AG09309 (cell line): ENCODE measurements at regions not wholly inside any gene's neighbourhood (a gene's known extent, or its start where the extent isn't known, plus 50 kb on each side); places are given as distances from the start of the nearest gene placed in this dataset.

Experiments used
- DNase-seq: peaks from one replicate; pipeline ENCODE4 v3.0.0-alpha.2; 2010; ENCODE audit warnings: low read depth
- H3K4me3 ChIP-seq: 2 replicates; pipeline ENCODE4 v1.5.1; 2011; ENCODE audit warnings: mild to moderate bottlenecking, low read depth, low read length, moderate library complexity; ENCODE audit not compliant: control insufficient read depth
- CTCF ChIP-seq: IDR thresholded peaks from 2 replicates; pipeline ENCODE4 v1.5.1; 2011; ENCODE audit warnings: mild to moderate bottlenecking, low read depth, low read length, inconsistent platforms; ENCODE audit not compliant: insufficient read depth, control insufficient read depth; ENCODE audit errors: missing control alignments

- no peak for TF ChIP-seq CTCF
- DNase-seq, result no peak
- H3K4me3 ChIP-seq, result no peak overlapping the region
These were observed 103.5 kb downstream of the ELAPOR2 start for GRCh38 chr7:86955895-86956503.

GRCh38 chr7:86954971-86955370 is 104.5 kb downstream of the ELAPOR2 start:
- DNase-seq, result no peak
- no peak overlapping the region for H3K4me3 ChIP-seq
- TF ChIP-seq CTCF, result no peak

GRCh38 chr7:86953653-86954336 is 105.7 kb downstream of the ELAPOR2 start:
- H3K4me3 ChIP-seq, result no peak overlapping the region
- TF ChIP-seq CTCF, result no peak
- no peak for DNase-seq

- TF ChIP-seq CTCF, result no peak
- DNase-seq, result no peak
- no peak overlapping the region for H3K4me3 ChIP-seq
These were observed 106.2 kb downstream of the ELAPOR2 start for GRCh38 chr7:86953219-86953618.

DNA sequence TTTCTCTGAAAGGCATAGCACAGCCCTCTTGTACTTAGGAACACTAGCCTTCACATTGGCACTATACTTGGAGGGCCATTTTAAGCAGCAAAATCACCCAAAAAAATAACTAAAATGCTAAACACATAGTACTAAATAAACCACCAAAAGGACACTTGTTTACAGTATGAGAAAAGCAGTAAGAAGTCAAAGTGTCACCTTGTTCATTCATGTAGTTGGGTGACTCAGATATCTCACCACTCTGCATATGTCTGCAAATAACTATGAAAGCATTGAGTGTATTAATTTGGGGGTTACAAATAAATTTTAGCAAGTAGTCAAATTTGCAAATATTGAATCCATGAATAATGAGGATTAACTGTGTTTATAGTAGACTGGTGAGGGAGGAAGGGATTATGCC is 107.6 kb downstream of the ELAPOR2 start:
- no peak overlapping the region for H3K4me3 ChIP-seq
- no peak for TF ChIP-seq CTCF
- DNase-seq, result no peak

DNA sequence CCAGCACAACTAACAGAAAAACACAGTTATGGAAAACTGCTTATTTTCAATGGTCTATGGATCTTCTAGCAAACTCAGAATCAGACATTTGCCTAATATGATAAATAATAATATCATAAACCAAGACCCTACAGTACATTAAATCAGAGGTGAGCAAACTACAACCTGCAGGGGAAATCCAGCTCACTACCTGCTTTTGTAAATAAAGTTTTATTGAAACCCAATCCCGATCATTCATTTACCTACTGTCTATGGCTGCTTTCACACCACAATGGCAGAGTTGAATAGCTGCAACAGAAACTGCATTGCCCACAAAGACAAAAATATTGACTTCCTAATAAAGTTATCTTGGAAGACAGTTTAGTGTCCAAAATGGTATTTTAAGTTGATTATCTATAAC is 108.5 kb downstream of the ELAPOR2 start:
- no peak overlapping the region for H3K4me3 ChIP-seq
- no peak for TF ChIP-seq CTCF
- DNase-seq, result no peak
